ENCODE measurements at regions not wholly inside any gene's neighbourhood (a gene's known extent, or its start where the extent isn't known, plus 50 kb on each side); places are given as distances from the start of the nearest gene placed in this dataset.

- Histone ChIP-seq H3K4me3 (ENCODE audit: low read depth, low read length) (no peak overlapping the region), H3K27me3 (no peaks in the 10 kb centered on the region), H3K36me3 (no peaks in the 10 kb centered on the region), H3K9me3 (no peaks in the 10 kb centered on the region), H3K4me1 (peaks cover 37% of the 10 kb centered on the region)
- no peak for TF ChIP-seq CTCF (IDR thresholded peaks at IDR 0.05; ENCODE audit: low read depth, low read length)
- DNase-seq: no peak
Measured at GRCh38 chr10:78436706-78437406, 403.2 kb downstream of the RPS24 start.

- Histone ChIP-seq H3K36me3 (no peaks in the 10 kb centered on the region), H3K27me3 (no peaks in the 10 kb centered on the region), H3K4me3 (ENCODE audit: low read depth, low read length) (no peak overlapping the region), H3K9me3 (no peaks in the 10 kb centered on the region), H3K4me1 (peaks cover 37% of the 10 kb centered on the region)
- TF ChIP-seq CTCF (IDR thresholded peaks at IDR 0.05; ENCODE audit: low read depth, low read length): no peak
- no peak for DNase-seq
Measured at GRCh38 chr10:78437407-78437768, 403.7 kb downstream of the RPS24 start.

- no peak overlapping the region for H3K4me3 ChIP-seq (ENCODE audit: low read depth, low read length)
- H3K27me3 ChIP-seq: no peaks in the 10 kb centered on the region
- peaks cover 30% of the 10 kb centered on the region for H3K4me1 ChIP-seq
- H3K36me3 ChIP-seq: no peaks in the 10 kb centered on the region
- H3K9me3 ChIP-seq: no peaks in the 10 kb centered on the region
- TF ChIP-seq CTCF (IDR thresholded peaks at IDR 0.05; ENCODE audit: low read depth, low read length): 0 out of 2 replicates have a peak, but pooled peaks have one; percentile 18
- DNase-seq: no peak
Measured at GRCh38 chr10:78437998-78438906, 404.6 kb downstream of the RPS24 start.

- Histone ChIP-seq H3K4me1 (peaks cover 22% of the 10 kb centered on the region), H3K36me3 (no peaks in the 10 kb centered on the region), H3K9me3 (no peaks in the 10 kb centered on the region), H3K4me3 (ENCODE audit: low read depth, low read length) (no peak overlapping the region), H3K27me3 (no peaks in the 10 kb centered on the region)
- no peak for TF ChIP-seq CTCF (IDR thresholded peaks at IDR 0.05; ENCODE audit: low read depth, low read length)
- DNase-seq: no peak
Measured at GRCh38 chr10:78438907-78439809, 405.5 kb downstream of the RPS24 start.

- no peak overlapping the region for H3K4me3 ChIP-seq (ENCODE audit: low read depth, low read length)
- no peaks in the 10 kb centered on the region for H3K27me3 ChIP-seq
- TF ChIP-seq CTCF (IDR thresholded peaks at IDR 0.05; ENCODE audit: low read depth, low read length): no peak
- DNase-seq: no peak
- no peaks in the 10 kb centered on the region for H3K36me3 ChIP-seq
- H3K4me1 ChIP-seq: peaks cover 4% of the 10 kb centered on the region
- no peaks in the 10 kb centered on the region for H3K9me3 ChIP-seq
Measured at GRCh38 chr10:78441010-78441409, 407.3 kb downstream of the RPS24 start.
